ENCODE measurements at regions not wholly inside any gene's neighbourhood (a gene's known extent, or its start where the extent isn't known, plus 50 kb on each side); places are given as distances from the start of the nearest gene placed in this dataset.

DNA sequence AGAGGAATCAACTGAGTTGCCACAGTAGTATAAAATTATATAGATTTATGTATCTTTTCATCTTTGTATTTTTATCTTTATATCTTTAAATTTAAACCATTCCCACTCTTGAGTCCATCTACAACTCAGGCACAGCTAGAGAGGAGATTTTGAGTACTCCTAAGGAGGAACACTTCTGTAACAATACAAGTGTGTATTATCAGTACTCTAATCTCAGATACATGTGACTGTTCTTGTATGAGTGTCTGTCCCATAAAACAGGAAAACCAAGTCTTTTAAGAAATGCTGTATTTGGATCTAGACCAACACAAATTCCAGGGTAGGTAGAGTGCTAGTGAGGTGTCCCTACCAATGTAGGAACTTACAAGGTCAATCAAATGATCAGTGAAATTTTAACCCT lies 1428.0 kb upstream of the LRRTM3 start:
- TF ChIP-seq, protein P1, sequence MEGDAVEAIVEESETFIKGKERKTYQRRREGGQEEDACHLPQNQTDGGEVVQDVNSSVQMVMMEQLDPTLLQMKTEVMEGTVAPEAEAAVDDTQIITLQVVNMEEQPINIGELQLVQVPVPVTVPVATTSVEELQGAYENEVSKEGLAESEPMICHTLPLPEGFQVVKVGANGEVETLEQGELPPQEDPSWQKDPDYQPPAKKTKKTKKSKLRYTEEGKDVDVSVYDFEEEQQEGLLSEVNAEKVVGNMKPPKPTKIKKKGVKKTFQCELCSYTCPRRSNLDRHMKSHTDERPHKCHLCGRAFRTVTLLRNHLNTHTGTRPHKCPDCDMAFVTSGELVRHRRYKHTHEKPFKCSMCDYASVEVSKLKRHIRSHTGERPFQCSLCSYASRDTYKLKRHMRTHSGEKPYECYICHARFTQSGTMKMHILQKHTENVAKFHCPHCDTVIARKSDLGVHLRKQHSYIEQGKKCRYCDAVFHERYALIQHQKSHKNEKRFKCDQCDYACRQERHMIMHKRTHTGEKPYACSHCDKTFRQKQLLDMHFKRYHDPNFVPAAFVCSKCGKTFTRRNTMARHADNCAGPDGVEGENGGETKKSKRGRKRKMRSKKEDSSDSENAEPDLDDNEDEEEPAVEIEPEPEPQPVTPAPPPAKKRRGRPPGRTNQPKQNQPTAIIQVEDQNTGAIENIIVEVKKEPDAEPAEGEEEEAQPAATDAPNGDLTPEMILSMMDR (IDR thresholded peaks at IDR 0.05; ENCODE audit: insufficient read depth, low read length, poor library complexity, severe bottlenecking): no peak
- no peak for TF ChIP-seq EZH2phosphoT487 (conservative IDR thresholded peaks at IDR 0.05; ENCODE audit: low read length)
